GM23338 (cell line): ENCODE measurements at regions not wholly inside any gene's neighbourhood (a gene's known extent, or its start where the extent isn't known, plus 50 kb on each side); places are given as distances from the start of the nearest gene placed in this dataset.

Experiments used
- CREB1 ChIP-seq: fragments of 250-450 bp; sonication (Bioruptor Pico); IDR thresholded peaks from 2 replicates; pipeline ENCODE4 v1.5.0; 2020; ENCODE audit warnings: low read depth, mild to moderate bottlenecking, moderate library complexity
- EZH2 ChIP-seq: fragments of 200-600 bp; sonication (generic); IDR thresholded peaks from one replicate; pipeline ENCODE4 v1.8.0; 2017; ENCODE audit warnings: antibody characterized with exemption, mild to moderate bottlenecking, low read depth; ENCODE audit not compliant: unreplicated experiment
- EZH2phosphoT487 ChIP-seq: fragments of 200-600 bp; sonication (generic); IDR thresholded peaks from one replicate; pipeline ENCODE4 v1.8.1; 2018; ENCODE audit warnings: antibody characterized with exemption; ENCODE audit not compliant: unreplicated experiment
- JUNB ChIP-seq: IDR thresholded peaks from one replicate; pipeline ENCODE4 v1.6.1; 2016; ENCODE audit warnings: antibody characterized with exemption; ENCODE audit not compliant: unreplicated experiment
- POLR2AphosphoS5 ChIP-seq: IDR thresholded peaks from 2 replicates; pipeline ENCODE4 v1.6.1; 2016; ENCODE audit warnings: antibody characterized with exemption, low read depth
- ZNF331 ChIP-seq: fragments of 250-450 bp; sonication (Bioruptor Pico); IDR thresholded peaks from 2 replicates; pipeline ENCODE4 v1.5.0; 2020; ENCODE audit warnings: low read depth, mild to moderate bottlenecking, moderate library complexity
- TF ChIP-seq, protein P1 (sequence below), 2 experiments: fragments of 200-600 bp in 1 of 2; sonication (generic) in 1 of 2; conservative IDR thresholded peaks; 2 replicates each; pipeline versions ENCODE4 v1.5.1 to v1.6.1; 2016 to 2017; ENCODE audit warnings: antibody characterized with exemption in 2 of 2, low read depth in 2 of 2, mild to moderate bottlenecking in 2 of 2, moderate library complexity in 1 of 2
- TF ChIP-seq, protein P2 (sequence below): IDR thresholded peaks from one replicate; pipeline ENCODE4 v1.6.1; 2018; ENCODE audit warnings: antibody characterized with exemption; ENCODE audit not compliant: unreplicated experiment

DNA sequence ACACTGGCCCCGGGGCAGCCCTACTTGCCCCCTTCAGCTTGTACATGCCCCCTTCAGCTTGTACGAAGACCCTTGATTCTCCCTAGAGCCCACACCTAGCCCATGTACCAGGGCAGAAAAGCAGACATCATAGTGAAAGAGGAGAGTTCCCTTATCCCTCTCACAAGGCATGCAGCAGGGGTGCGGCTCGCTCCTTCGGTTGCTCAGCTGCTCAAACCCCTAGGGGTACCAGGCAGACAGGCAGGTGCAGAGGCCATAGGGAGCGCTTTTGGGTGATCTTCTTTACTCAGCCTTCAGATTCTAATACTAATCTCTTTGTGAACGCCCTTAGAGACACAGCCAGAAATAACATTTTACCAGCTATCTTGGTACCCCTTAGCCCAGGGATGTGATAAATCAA, 286.3 kb downstream of the NPIPA8 start:
- TF ChIP-seq, protein P1, sequence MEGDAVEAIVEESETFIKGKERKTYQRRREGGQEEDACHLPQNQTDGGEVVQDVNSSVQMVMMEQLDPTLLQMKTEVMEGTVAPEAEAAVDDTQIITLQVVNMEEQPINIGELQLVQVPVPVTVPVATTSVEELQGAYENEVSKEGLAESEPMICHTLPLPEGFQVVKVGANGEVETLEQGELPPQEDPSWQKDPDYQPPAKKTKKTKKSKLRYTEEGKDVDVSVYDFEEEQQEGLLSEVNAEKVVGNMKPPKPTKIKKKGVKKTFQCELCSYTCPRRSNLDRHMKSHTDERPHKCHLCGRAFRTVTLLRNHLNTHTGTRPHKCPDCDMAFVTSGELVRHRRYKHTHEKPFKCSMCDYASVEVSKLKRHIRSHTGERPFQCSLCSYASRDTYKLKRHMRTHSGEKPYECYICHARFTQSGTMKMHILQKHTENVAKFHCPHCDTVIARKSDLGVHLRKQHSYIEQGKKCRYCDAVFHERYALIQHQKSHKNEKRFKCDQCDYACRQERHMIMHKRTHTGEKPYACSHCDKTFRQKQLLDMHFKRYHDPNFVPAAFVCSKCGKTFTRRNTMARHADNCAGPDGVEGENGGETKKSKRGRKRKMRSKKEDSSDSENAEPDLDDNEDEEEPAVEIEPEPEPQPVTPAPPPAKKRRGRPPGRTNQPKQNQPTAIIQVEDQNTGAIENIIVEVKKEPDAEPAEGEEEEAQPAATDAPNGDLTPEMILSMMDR (conservative IDR thresholded peaks at IDR 0.05; ENCODE audit: low read depth in 2 of 2), result no peak
- TF ChIP-seq, protein P2, sequence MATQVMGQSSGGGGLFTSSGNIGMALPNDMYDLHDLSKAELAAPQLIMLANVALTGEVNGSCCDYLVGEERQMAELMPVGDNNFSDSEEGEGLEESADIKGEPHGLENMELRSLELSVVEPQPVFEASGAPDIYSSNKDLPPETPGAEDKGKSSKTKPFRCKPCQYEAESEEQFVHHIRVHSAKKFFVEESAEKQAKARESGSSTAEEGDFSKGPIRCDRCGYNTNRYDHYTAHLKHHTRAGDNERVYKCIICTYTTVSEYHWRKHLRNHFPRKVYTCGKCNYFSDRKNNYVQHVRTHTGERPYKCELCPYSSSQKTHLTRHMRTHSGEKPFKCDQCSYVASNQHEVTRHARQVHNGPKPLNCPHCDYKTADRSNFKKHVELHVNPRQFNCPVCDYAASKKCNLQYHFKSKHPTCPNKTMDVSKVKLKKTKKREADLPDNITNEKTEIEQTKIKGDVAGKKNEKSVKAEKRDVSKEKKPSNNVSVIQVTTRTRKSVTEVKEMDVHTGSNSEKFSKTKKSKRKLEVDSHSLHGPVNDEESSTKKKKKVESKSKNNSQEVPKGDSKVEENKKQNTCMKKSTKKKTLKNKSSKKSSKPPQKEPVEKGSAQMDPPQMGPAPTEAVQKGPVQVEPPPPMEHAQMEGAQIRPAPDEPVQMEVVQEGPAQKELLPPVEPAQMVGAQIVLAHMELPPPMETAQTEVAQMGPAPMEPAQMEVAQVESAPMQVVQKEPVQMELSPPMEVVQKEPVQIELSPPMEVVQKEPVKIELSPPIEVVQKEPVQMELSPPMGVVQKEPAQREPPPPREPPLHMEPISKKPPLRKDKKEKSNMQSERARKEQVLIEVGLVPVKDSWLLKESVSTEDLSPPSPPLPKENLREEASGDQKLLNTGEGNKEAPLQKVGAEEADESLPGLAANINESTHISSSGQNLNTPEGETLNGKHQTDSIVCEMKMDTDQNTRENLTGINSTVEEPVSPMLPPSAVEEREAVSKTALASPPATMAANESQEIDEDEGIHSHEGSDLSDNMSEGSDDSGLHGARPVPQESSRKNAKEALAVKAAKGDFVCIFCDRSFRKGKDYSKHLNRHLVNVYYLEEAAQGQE, result no peak
- TF ChIP-seq EZH2 (no peak), CREB1 (CRISPR knock-in tag) (no peak), JUNB (no peak), POLR2AphosphoS5 (no peak), ZNF331 (CRISPR knock-in tag) (no peak), EZH2phosphoT487 (no peak)
